OCI-M1 (cell line): ENCODE measurements at regions not wholly inside any gene's neighbourhood (a gene's known extent, or its start where the extent isn't known, plus 50 kb on each side); places are given as distances from the start of the nearest gene placed in this dataset.

Experiments
- DNase-seq: peaks from one replicate; lab custom pipeline; 2025; lab: John Stamatoyannopoulos, UW

DNA sequence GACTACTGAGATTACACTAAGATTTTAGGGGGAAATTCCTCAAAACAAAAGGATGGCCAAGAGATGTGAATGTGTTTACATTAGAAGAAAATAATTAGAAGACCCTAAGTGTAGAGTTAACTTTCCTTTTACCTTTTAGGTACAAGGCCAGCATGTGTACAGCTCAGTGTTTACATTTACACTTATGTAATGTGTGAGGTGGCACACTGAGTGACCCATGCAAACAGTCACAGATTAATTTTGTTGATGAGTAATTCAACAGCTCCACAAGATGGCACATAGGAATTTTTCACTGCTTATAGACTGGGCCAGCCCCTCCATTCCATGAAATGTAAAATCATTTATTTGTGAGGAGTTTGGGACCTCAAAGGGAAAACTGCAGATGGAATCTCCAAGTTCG is 90.1 kb upstream of the SLC12A2 start:
- DNase-seq, result no peak

DNA sequence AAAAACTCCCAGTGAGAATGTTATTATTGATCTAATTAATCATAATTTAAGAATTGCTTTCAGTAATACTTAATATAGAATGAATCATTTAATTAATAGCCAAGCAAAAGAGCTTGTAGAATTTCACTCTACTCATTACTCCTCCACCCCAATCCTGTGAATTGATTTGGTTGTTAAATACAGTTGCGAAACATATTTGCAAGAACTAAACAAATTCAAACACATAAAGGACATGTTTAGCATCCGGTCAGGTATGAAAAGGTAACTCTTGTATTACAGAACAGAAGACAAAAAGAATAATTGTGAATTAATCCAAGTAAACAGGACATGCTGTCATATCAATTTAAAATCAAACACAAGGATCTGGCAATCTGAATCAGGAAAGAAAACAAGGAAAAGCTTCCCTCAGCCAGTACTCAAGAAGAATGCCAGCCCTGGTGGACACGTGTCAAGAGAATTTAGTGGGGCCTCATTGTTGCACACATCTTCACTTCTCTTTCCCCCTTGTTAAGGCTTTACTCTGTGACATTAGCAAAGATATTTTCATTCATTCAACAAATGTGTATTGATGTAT is 89.4 kb upstream of the SLC12A2 start:
- no peak for DNase-seq

DNA sequence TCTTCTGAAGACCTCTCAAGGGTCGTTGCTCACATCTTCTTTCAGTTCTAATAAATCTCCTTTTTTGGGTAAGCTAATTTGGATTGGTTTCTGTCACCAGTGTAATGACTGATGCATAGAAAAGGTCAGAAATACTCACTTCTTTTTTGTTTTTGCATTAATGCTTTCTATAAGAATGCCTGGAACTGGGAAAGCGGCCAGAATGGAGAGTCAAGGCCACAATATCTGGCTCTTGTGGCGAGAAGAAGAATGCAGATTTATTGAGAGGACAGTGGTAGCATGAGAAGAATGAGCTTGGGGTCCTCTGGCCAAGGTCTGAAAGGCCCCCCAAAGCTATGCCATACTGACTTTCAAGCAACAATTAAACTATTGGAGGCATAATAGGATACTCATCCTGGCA is 88.0 kb upstream of the SLC12A2 start:
- no peak for DNase-seq

DNA sequence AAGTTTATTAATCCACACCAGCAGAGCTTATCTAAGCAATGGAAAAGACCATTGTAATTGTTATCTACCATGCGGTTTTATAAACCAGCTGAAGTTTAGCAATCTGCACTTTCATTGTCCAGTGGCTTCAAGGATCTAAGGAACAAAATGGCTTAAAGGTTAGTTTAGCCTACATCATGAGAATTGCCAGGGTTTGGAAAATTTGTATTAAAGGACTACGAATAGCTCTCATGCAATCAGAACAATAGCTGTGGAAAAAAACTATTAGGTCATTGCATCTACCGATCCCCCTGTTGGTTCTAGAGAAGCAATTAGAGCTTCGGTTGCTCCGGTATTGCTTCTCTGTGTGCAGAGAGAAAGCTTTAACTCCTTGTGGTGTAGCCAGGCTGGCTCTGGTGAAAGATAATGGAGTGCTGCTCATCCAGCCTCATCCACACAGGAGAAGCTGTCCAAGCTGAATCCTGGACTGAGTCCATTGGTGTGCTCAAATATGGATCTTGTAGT is 86.3 kb upstream of the SLC12A2 start:
- peak; percentile 0 for DNase-seq

DNA sequence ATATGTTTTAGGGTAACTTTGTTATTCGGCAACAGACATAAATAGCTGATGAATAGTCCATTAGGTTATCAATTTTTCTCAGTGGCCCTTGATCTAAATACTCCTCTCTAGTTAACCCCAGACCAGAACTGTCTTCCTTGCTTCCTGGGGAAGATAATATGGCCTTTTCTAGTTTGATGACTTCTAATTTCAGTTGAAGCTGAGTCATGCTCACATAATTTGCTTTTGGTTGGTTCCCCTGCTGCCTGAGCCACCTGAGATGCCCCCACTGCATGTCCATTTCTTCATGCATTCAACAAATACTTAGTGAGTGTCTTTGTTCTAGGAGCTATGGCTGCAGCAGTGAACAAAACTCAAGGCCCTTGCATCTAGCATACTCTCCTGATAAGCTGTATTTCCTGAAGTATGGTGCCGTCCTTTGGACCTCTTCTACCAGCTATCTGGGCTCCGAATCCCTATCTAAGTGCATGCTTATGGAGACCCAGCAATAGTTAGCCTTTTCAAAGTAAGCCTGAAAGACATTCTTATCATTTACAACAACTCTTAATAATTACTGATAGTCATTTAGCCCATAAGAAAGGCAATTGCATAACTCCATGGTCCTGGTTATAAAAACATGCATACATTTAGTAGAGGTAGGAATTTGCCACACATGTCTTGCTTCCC is 84.5 kb upstream of the SLC12A2 start:
- DNase-seq, result no peak

DNA sequence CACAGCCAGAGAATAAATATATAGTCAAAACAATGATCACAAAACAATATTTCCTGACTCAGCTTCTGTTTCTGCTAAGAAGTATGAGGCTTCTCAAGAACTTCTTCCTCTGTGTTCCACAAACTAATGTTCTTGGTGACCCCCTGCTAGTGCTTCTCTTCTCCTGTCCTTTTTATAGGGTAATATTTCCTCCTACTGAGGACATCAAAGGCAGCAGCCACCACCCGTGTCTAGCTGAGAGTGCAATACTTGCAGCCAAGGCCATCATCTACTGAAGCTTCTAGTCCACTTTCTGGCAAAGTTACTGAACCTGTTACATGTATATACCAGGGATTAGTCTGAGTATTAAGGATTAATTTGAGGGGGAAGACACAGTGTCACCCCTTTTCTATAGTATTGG is 83.7 kb upstream of the SLC12A2 start:
- DNase-seq, result no peak

DNA sequence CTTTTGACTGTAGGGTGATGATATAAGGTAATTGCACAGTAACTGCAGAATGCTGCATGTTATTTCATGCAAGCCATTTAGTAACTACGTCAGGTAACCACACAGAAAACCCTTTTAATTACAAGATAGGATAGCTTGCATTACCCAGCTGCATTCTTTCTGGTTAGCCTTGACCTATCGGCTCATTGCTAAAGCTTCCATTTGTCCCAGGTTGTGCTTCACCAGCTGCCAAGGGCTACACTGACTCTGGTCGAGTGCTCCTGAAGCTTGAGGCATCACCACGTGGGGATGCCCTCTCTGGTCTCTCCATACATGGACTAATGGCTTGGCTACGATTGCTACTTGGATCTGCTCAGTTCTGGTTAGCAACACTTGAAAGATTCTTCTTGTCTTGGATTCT is 81.1 kb upstream of the SLC12A2 start:
- DNase-seq, result no peak

DNA sequence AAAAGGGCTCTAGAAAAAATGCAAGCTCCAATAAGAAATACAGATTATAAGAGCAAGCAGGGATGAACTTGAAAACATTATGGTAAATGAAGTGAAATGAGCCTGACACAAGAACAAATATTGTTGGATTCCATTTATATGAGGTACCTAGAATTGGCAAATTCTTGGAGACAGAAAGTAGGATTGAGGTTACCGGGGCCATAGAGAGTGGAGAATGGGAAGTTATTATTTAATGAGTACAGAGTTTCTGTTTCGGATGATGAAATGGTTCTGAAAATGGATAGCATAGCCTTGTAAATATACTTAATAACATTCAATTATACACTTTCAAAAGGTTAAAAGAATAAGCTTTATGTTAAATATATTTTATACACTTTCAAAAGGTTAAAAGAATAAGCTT is 75.6 kb upstream of the SLC12A2 start:
- no peak for DNase-seq

DNA sequence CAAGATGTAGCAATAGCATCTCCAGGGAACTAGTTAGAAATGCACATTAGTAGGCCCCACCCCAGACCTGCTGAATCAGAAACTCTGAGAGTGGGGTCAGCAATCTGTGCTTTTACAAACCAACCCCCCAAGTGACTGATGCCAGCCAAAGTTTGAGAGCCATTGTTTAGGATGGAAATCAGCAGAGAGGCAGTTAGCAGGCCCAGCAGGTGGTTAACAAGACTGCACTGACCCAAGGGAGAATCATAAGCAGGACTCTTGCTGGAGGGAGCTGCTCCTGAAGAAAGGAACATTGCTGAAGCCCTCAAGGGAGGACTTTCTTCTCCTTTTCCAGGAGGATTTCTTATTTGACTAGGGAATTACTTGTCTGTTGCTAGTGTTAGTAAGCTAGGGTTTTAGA is 74.2 kb upstream of the SLC12A2 start:
- no peak for DNase-seq

DNA sequence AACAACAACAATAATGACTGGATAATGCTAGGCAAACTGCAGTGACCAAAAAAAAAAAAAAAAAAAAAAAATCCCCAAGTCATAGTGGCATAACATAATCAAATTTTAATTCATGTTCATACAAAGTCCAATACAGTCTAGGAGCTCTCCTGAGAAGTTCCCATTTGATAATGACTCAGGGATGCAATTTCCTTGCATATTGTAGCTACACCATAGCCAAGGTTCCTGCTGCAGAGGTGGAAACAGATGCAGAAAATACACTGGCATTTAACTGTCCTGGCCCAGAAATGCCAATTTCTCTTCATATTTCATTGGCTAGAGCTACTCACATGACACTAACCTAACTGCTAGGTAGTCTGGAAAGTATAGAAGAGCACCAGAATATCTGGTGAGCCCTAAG is 72.2 kb upstream of the SLC12A2 start:
- no peak for DNase-seq

DNA sequence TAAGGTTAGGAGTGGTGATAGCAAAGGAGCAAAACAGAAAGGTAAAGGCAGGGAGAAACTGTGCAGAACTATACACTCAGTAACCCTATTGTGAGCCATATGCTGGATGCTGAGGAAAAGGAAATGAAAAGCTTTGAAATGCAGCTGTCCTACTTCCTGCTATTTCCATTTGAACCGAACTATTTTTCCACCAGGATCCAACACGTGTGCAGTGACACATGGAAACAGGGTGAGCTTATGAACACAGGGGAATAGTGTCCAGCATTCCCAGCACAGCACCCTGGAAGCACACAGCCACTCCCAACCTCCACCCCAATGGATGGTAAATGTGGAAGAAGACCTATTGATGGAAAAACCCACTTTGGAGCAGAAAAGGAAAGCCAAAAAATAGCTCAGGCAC is 69.0 kb upstream of the SLC12A2 start:
- no peak for DNase-seq

DNA sequence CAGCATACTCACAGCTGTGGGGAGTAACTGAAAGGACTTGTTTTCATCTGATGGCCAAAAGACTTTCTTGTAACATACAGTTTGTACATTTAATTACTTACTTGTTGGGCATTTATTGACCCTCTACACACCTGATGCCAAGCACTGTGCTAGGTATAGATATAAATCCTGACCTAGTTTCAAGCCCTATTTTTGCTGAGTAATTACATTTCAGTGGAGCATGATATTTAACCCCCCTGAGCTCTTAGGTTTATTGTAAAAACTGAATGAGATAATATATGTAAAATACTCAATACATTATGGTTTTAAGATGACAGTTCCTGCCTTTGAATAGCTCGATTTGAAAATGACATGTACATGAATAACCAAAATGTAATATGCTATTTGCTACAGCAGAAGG is 68.1 kb upstream of the SLC12A2 start:
- no peak for DNase-seq

DNA sequence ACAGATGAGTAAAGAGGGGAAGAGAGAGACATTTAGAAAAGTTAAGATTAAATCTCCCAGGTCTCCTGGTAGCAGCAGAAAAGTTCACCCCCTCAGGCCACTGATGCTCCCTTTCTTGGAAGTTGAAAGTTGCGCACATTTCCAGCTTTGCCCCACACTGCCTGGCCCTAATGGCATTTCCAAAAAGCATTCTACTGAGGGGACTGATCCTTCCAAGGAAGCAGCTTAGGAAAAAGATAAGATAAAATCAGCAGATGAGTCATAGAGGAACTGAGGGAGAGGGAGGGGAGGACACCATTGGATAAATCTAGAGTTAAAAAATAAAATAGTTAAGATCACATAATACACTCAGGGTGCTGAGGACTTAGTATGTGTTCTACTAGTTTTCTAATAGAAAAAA is 67.6 kb upstream of the SLC12A2 start:
- no peak for DNase-seq

DNA sequence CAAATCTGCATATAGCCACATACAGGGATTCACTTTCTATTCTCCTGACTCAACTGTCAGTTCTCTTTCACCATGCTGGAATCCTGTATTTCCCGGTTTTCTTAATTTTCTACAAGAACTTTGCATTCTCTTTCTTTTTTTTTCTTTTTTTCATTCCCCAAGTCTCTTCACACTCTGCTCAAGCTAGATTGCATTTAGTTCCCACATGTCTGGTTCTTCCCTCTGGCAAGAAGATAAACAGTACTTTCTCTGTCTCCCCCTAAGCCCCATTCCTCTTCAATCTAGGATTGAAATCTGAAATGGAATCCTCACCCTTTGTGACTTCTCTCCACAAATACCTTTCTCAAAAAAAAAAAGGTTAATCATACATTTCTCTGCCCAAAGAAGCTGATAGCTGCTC is 64.2 kb upstream of the SLC12A2 start:
- no peak for DNase-seq

DNA sequence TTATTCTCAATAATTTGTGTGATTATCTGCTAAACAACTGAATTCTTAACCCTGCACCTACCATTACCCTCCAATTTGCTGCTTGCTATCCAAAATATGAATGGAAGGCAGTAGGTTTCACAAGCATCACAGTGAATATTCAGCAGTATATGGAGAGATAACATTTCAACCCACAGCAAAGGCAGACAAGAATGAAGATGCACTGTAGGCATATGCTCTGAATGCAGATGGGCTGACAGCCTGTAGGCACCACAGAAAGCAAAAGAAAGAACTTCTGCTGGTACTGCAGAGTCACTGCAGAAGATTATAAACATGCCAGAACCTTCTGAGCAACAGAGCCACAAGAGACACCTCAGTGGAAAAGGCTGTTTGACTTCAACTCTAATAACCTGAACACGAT is 63.6 kb upstream of the SLC12A2 start:
- no peak for DNase-seq

DNA sequence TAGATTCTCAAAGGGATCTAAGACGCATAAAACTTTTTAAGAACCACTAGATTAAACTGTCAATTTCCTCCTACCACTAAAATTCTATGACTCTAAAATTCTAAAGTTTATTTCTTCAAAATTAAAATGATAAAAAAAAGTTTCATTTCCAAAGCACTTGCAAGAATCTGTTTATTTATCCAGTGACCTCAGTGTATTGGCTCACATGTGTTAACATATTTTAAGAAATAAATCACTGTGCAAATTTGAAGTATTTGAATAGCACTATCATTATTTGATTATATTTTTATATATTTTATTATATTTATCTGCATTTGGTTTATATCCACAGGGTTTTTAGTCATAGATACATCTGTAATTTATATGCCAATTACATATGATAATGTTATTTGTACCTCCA is 62.2 kb upstream of the SLC12A2 start:
- no peak for DNase-seq
